Lower lobe of right lung (tissue), 2 donors: ENCODE measurements at regions not wholly inside any gene's neighbourhood (a gene's known extent, or its start where the extent isn't known, plus 50 kb on each side); places are given as distances from the start of the nearest gene placed in this dataset.
"Not testable (repeated sequence)": the region's sequence is repeated elsewhere in the genome, so short reads cannot be mapped to it uniquely, and the experiment has no call there.

ENCODE experiments used
- ATAC-seq, 2 donors: fragments of 200-7000 bp; cut with Tn5 transposase; one replicate each; pipeline ENCODE4 v1.9.1; 2020 to 2022; ENCODE audit warnings: mild to moderate bottlenecking in 2 of 2, moderate library complexity in 2 of 2
- DNase-seq: peaks from one replicate; pipeline ENCODE4 v3.0.0-alpha.2; 2020
- H3K27ac ChIP-seq: fragments of 200-600 bp; one replicate; pipeline ENCODE4 v1.8.0; 2022
- H3K27me3 ChIP-seq: fragments of 200-600 bp; one replicate; pipeline ENCODE4 v1.8.0; 2022; ENCODE audit warnings: low read depth
- H3K36me3 ChIP-seq: fragments of 200-600 bp; one replicate; pipeline ENCODE4 v1.8.0; 2022; ENCODE audit warnings: mild to moderate bottlenecking
- H3K4me1 ChIP-seq: fragments of 200-600 bp; one replicate; pipeline ENCODE4 v1.8.0; 2022
- H3K4me3 ChIP-seq: fragments of 200-600 bp; one replicate; pipeline ENCODE4 v1.8.0; 2022; ENCODE audit warnings: mild to moderate bottlenecking
- H3K9me3 ChIP-seq: fragments of 200-600 bp; one replicate; pipeline ENCODE4 v1.8.0; 2022
- CTCF ChIP-seq: fragments of 200-600 bp; IDR thresholded peaks from one replicate; pipeline ENCODE4 v1.8.0; 2022; ENCODE audit warnings: antibody characterized with exemption, mild to moderate bottlenecking
- intact Hi-C: fragments of 100-400 bp; cut with DNase I; formaldehyde crosslinking; loops from one replicate; pipeline ENCODE4 v1.11.0; 2022
- donor health status: DM: no; HTN: yes; CAD: no; lungs with severe emphysema.

DNA sequence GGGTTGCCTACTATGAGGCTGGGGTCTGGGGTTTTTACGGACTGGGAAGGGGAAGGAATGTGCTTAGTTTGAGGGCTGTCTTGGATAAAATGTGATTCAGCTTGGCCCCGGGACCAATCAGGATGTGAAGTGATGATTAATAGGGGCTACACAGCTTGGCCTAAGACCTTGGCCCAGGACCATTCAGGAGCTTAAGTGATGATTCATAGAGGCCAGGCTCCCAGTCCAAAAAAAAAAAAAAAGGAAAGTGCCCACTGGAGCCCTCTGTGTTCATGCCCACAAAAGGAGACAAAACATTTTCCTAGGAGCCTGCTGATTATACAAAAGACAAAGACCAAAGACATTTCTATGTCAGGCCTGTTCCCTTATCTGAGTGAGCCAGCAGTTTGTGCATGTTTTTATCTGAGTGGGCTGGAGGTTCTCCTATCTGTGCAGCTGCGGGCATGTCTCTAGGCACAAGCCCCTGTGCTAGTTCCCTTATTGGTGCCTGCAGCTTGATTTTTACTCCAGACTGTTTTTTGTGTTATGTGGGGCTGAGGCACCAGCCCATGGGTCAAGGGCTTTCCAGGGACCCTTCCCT lies 898.2 kb upstream of the GOT2 start:
- DNase-seq (no peak), ATAC-seq (no peak)
- no peaks in the 10 kb centered on the region for H3K4me1 ChIP-seq
- no peak overlapping the region for H3K27ac ChIP-seq
- H3K4me3 ChIP-seq = no peak overlapping the region
- intact Hi-C loops = no loop called here
- TF ChIP-seq CTCF = no peak
- H3K9me3 ChIP-seq = no peaks in the 10 kb centered on the region
- no peaks in the 10 kb centered on the region for H3K36me3 ChIP-seq
- no peaks in the 10 kb centered on the region for H3K27me3 ChIP-seq

DNA sequence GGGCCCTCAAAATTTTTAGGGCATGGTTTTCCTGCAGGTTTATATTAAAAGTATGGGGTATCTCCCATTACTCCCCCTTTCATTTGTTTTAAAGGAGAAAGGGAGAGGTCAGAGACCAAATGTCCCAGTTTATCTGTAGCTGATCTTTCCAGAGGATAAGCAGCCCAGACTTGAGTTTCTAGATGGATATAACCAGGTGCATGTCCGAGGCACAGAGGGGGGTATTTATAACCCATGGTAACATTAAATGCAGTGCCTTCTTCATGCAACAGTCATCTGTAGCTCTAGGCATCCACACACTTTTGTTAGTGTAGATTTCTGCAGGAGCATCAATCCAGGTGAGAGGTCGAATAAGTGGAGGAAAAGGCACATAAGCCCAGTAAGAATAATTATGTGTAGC lies 890.3 kb upstream of the GOT2 start:
- H3K27ac ChIP-seq, ATAC-seq, H3K4me3 ChIP-seq, intact Hi-C loops, H3K36me3 ChIP-seq, H3K9me3 ChIP-seq, H3K27me3 ChIP-seq, H3K4me1 ChIP-seq, DNase-seq: not testable (repeated sequence)

DNA sequence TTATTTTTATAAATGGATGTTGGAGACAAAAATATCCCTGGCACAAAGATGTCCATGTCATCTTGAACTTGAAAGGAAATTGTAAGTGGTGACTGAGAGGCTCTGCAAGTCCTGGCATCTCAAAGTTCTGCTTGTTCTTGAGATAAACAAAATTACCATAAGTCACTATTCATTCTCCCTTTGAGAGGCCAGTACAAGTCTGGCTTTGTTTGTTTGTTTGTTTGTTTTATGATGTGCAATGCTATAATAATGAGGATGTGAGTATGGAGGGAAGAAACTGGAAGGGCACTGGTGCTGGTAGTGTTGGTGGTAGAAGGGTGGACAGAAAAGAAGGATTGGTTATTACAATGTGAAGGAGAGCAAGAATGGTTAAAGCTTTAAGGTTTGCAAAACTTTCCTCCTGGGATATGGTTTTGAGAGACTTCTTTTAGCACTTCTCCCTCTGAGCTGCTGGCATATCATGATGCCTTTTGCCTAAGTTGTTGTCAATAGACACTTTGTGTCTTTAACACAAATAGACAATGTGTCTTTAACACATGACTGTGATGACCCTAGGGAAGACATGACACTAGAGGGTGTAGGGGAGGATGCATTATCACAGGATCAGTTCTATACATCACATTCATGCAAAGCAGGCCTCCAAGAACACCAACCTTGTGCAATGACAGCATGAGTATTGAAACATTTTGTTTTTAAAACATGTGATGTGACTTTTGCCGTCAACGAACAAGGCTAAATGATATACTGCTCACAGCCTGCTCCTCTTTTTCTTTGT lies 880.5 kb upstream of the GOT2 start:
- no peak overlapping the region for H3K4me3 ChIP-seq
- no peak for DNase-seq
- no peak overlapping the region for H3K27ac ChIP-seq
- intact Hi-C loops = no loop called here
- H3K4me1 ChIP-seq = no peaks in the 10 kb centered on the region
- no peaks in the 10 kb centered on the region for H3K36me3 ChIP-seq
- no peak for ATAC-seq
- H3K9me3 ChIP-seq = no peaks in the 10 kb centered on the region
- no peaks in the 10 kb centered on the region for H3K27me3 ChIP-seq
- TF ChIP-seq CTCF = no peak

- H3K9me3 ChIP-seq, DNase-seq, ATAC-seq, H3K27ac ChIP-seq, H3K27me3 ChIP-seq, H3K4me1 ChIP-seq, H3K4me3 ChIP-seq, H3K36me3 ChIP-seq, intact Hi-C loops: not testable (repeated sequence)
Measured at GRCh38 chr16:59612910-59613620, 878.9 kb upstream of the GOT2 start.

DNA sequence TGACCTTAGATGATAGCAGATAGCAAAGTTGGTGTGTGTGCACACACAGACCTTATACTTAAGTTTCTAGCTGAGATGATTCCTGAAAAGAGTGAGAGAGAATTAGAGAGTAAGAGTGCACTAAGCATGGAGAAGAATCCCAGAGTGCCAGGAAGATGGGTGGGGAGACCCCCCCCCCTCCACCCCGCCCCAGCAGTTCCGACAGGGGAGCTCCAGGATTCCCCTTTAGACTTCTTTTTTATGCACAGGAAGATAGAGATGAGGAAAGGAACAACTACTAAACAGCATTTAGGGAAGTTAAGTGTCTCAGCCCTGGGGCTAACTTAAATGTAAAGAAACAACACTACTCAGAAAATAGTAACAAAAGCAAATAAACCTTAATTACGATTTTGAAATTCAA lies 878.0 kb upstream of the GOT2 start:
- intact Hi-C loops = no loop called here

GRCh38 chr16:59611556-59611955 lies 877.4 kb upstream of the GOT2 start:
- H3K4me3 ChIP-seq = no peak overlapping the region
- H3K27me3 ChIP-seq = no peaks in the 10 kb centered on the region
- no peak for TF ChIP-seq CTCF
- ATAC-seq (no peak), DNase-seq (no peak)
- H3K27ac ChIP-seq = no peak overlapping the region
- no peaks in the 10 kb centered on the region for H3K4me1 ChIP-seq
- H3K36me3 ChIP-seq = no peaks in the 10 kb centered on the region
- intact Hi-C loops = no loop called here
- no peaks in the 10 kb centered on the region for H3K9me3 ChIP-seq

More for the DNA sequence above, 878.0 kb upstream of the GOT2 start:
- no peaks in the 10 kb centered on the region for H3K36me3 ChIP-seq
- H3K27me3 ChIP-seq = no peaks in the 10 kb centered on the region
- H3K27ac ChIP-seq = no peak overlapping the region
- DNase-seq = no peak
- no peak for ATAC-seq
- H3K9me3 ChIP-seq = no peaks in the 10 kb centered on the region
- H3K4me3 ChIP-seq = no peak overlapping the region
- no peaks in the 10 kb centered on the region for H3K4me1 ChIP-seq
- TF ChIP-seq CTCF = no peak
